Endothelial cell (in vitro differentiated cells): ENCODE measurements at regions not wholly inside any gene's neighbourhood (a gene's known extent, or its start where the extent isn't known, plus 50 kb on each side); places are given as distances from the start of the nearest gene placed in this dataset.
"Not testable (repeated sequence)": the region's sequence is repeated elsewhere in the genome, so short reads cannot be mapped to it uniquely, and the experiment has no call there.

Source experiments
- DNase-seq: peaks from one replicate; pipeline ENCODE4 v3.0.0; 2021; ENCODE audit warnings: low spot score
- H3K27ac Mint-ChIP-seq: one replicate; pipeline ENCODE4 v1.8.0; 2021; ENCODE audit warnings: mixed read lengths, inconsistent platforms; ENCODE audit not compliant: unreplicated experiment
- H3K27me3 Mint-ChIP-seq: one replicate; pipeline ENCODE4 v1.8.0; 2021; ENCODE audit warnings: mild to moderate bottlenecking, moderate library complexity, mixed read lengths, inconsistent platforms; ENCODE audit not compliant: unreplicated experiment
- H3K36me3 Mint-ChIP-seq: one replicate; pipeline ENCODE4 v1.8.0; 2021; ENCODE audit warnings: mild to moderate bottlenecking, low read depth, mixed read lengths, inconsistent platforms; ENCODE audit not compliant: unreplicated experiment
- H3K4me1 Mint-ChIP-seq: one replicate; pipeline ENCODE4 v1.8.0; 2021; ENCODE audit warnings: mild to moderate bottlenecking, mixed read lengths, inconsistent platforms; ENCODE audit not compliant: unreplicated experiment
- H3K4me3 Mint-ChIP-seq: one replicate; pipeline ENCODE4 v1.8.0; 2021; ENCODE audit warnings: mild to moderate bottlenecking, mixed read lengths, inconsistent platforms; ENCODE audit not compliant: unreplicated experiment
- H3K9me3 Mint-ChIP-seq: one replicate; pipeline ENCODE4 v1.8.0; 2021; ENCODE audit warnings: mixed read lengths, inconsistent platforms; ENCODE audit not compliant: unreplicated experiment
- TF ChIP-seq, protein P1 (sequence below): fragments of 200-600 bp; sonication (generic); IDR thresholded peaks from one replicate; pipeline ENCODE4 v1.5.0; 2021; ENCODE audit warnings: antibody characterized with exemption; ENCODE audit not compliant: unreplicated experiment

DNA sequence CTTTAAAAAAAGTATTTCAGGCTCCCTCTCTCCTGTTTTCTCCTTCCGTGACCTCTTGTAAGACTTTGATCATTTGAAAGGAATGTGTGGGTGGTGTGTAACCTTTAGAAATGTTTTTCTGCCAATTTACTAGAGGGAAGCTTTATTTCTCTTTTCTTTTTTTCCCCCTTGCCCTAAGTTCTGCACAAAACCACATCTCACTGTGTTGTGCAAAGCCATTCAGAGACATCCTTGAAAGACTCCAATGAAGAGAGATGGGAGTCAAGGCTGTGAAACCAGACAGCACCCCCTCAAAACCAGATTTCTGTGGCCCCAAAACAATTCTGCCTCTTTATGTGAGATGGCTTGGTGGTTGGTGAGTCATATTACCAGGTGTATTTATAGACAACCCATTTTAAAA is 184.6 kb upstream of the ERBB4 start:
- no peak overlapping the region for H3K27ac Mint-ChIP-seq
- no peaks in the 10 kb centered on the region for H3K4me1 Mint-ChIP-seq
- H3K27me3 Mint-ChIP-seq = no peaks in the 10 kb centered on the region
- peaks cover 4% of the 10 kb centered on the region for H3K36me3 Mint-ChIP-seq
- no peak for DNase-seq
- H3K4me3 Mint-ChIP-seq = no peak overlapping the region
- TF ChIP-seq, protein P1, sequence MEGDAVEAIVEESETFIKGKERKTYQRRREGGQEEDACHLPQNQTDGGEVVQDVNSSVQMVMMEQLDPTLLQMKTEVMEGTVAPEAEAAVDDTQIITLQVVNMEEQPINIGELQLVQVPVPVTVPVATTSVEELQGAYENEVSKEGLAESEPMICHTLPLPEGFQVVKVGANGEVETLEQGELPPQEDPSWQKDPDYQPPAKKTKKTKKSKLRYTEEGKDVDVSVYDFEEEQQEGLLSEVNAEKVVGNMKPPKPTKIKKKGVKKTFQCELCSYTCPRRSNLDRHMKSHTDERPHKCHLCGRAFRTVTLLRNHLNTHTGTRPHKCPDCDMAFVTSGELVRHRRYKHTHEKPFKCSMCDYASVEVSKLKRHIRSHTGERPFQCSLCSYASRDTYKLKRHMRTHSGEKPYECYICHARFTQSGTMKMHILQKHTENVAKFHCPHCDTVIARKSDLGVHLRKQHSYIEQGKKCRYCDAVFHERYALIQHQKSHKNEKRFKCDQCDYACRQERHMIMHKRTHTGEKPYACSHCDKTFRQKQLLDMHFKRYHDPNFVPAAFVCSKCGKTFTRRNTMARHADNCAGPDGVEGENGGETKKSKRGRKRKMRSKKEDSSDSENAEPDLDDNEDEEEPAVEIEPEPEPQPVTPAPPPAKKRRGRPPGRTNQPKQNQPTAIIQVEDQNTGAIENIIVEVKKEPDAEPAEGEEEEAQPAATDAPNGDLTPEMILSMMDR = no peak
- no peaks in the 10 kb centered on the region for H3K9me3 Mint-ChIP-seq

DNA sequence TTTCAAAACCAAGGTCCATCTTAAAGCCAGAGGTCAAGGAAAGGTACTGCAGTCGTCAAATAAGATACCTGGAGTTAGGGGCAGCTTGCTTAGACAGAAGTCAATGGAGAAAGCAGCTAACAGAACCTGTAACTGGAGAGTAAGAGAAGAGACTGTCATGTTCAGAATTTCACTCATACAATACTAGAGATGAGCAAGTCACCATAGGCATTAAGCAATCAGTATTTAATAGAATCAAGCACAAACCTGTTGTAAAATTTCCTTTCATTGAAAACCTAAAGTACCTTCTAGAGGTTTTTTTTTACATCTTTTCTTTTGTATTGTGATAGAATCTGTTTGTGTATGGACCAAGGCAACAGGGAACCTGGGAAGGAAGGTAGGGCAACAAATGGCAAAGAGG is 183.4 kb upstream of the ERBB4 start:
- H3K4me3 Mint-ChIP-seq = no peak overlapping the region
- no peaks in the 10 kb centered on the region for H3K9me3 Mint-ChIP-seq
- TF ChIP-seq, protein P1 = no peak
- no peak overlapping the region for H3K27ac Mint-ChIP-seq
- peaks cover 4% of the 10 kb centered on the region for H3K36me3 Mint-ChIP-seq
- H3K4me1 Mint-ChIP-seq = no peaks in the 10 kb centered on the region
- DNase-seq = no peak
- H3K27me3 Mint-ChIP-seq = no peaks in the 10 kb centered on the region

DNA sequence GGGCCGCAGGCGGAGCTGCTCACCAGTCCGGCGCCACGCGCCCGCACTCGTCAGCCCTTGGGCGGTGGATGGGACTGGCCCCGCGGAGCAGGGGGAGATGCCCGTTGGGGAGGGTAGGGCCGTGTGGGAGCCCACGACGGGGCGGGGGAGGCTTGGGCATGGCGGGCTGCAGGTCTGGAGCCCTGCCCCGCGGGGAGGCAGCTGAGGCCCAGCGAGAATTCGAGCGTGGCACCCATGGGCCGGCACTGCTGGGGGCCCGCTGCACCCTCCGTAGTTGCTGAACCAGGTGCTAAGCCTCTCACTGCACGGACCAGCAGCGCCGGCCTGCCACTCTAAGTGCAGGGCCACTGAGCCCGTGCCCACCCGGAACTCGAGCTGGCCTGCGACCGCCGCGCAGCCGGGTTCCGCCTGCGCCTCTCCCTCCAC is 182.4 kb upstream of the ERBB4 start:
- H3K36me3 Mint-ChIP-seq = peaks cover 4% of the 10 kb centered on the region

DNA sequence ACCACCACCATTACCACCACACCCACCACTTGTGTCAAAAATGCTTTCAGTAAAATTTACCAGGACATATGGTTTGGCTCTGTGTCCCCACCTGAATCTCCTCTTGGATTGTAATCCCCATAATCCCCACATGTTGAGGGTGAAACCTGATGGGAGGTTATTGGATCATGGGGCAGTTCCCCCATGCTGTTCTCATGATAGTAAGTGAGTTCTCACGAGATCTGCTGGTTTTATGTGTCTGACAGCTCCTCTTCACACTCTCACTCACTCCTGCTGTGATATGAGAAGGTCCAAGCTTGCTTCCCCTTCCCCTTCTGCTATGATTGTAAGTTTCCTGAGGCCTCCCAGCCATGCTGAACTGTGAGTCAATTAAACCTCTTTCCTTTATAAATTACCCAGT is 176.8 kb upstream of the ERBB4 start:
- H3K4me3 Mint-ChIP-seq, H3K9me3 Mint-ChIP-seq, DNase-seq, H3K27me3 Mint-ChIP-seq, H3K4me1 Mint-ChIP-seq, H3K27ac Mint-ChIP-seq, H3K36me3 Mint-ChIP-seq: not testable (repeated sequence)

More for the DNA sequence above, 182.4 kb upstream of the ERBB4 start:
- DNase-seq = no peak
- H3K4me3 Mint-ChIP-seq = no peak overlapping the region
- H3K4me1 Mint-ChIP-seq = no peaks in the 10 kb centered on the region
- no peak overlapping the region for H3K27ac Mint-ChIP-seq
- TF ChIP-seq, protein P1 = no peak
- no peaks in the 10 kb centered on the region for H3K27me3 Mint-ChIP-seq
- H3K9me3 Mint-ChIP-seq = no peaks in the 10 kb centered on the region

DNA sequence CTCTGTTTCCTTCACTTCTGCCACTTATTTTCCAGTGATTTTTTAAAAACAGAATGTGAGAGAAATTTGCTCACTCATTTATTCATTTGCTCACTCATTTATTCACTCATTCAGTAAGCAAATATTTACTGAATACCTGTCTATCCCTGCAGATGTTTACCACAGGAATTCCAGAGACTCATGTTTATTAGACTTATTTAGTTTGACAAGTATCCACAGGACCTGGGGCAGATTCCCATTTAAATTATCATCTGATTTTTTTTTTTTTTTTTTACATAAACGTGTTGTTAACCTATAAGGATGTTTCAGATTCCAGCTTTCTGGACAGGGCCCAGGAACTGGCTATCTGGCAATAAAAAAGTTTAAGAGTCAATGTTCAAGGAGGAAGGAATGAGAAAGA is 175.1 kb upstream of the ERBB4 start:
- H3K27ac Mint-ChIP-seq = no peak overlapping the region
- no peaks in the 10 kb centered on the region for H3K36me3 Mint-ChIP-seq
- TF ChIP-seq, protein P1 = no peak
- no peak overlapping the region for H3K4me3 Mint-ChIP-seq
- no peaks in the 10 kb centered on the region for H3K27me3 Mint-ChIP-seq
- no peaks in the 10 kb centered on the region for H3K9me3 Mint-ChIP-seq
- no peaks in the 10 kb centered on the region for H3K4me1 Mint-ChIP-seq
- DNase-seq = no peak

DNA sequence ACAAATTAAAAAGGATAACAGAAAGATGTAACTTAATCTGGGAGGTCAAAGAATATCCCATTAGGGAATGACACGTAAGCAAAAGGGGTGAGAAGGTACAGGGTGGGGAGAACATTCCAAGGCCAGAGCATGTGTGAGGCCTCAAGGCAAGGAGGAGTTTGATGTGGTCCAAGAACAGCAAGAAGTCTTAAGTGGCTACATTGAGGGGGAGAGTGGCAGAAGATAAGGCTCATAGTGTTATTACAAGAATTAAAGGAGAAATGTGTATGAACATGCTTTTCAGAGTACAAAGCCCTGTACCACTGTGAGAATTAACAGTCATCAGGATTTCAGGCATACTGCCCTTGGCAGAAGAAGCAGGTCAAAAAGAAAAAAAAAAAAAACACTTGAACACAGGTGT is 174.4 kb upstream of the ERBB4 start:
- DNase-seq = no peak
- H3K36me3 Mint-ChIP-seq = no peaks in the 10 kb centered on the region
- H3K4me1 Mint-ChIP-seq = no peaks in the 10 kb centered on the region
- H3K27me3 Mint-ChIP-seq = no peaks in the 10 kb centered on the region
- TF ChIP-seq, protein P1 = no peak
- no peak overlapping the region for H3K27ac Mint-ChIP-seq
- no peaks in the 10 kb centered on the region for H3K9me3 Mint-ChIP-seq
- no peak overlapping the region for H3K4me3 Mint-ChIP-seq
